ENCODE measurements at regions not wholly inside any gene's neighbourhood (a gene's known extent, or its start where the extent isn't known, plus 50 kb on each side); places are given as distances from the start of the nearest gene placed in this dataset.
"Not testable (repeated sequence)": the region's sequence is repeated elsewhere in the genome, so short reads cannot be mapped to it uniquely, and the experiment has no call there.

- DNase-seq = no peak
Observed at GRCh38 chr2:225236769-225237323, 162.7 kb upstream of the NYAP2 start.

GRCh38 chr2:225233234-225233633 lies 166.3 kb upstream of the NYAP2 start:
- no peak for DNase-seq

GRCh38 chr2:225231900-225232299 lies 167.6 kb upstream of the NYAP2 start:
- no peak for DNase-seq

GRCh38 chr2:225229346-225229745 lies 170.2 kb upstream of the NYAP2 start:
- not testable (repeated sequence) for DNase-seq

- DNase-seq = no peak
Observed at GRCh38 chr2:225226441-225226840, 173.1 kb upstream of the NYAP2 start.

GRCh38 chr2:225223301-225223700 lies 176.2 kb upstream of the NYAP2 start:
- no peak for DNase-seq

GRCh38 chr2:225207471-225207870 lies 165.2 kb upstream of the DOCK10 start:
- DNase-seq = no peak

- no peak for DNase-seq
Observed at GRCh38 chr2:225207043-225207442, 164.8 kb upstream of the DOCK10 start.

GRCh38 chr2:225196579-225196978 lies 154.3 kb upstream of the DOCK10 start:
- no peak for DNase-seq

GRCh38 chr2:225192869-225193268 lies 150.6 kb upstream of the DOCK10 start:
- no peak for DNase-seq

GRCh38 chr2:225190987-225191386 lies 148.7 kb upstream of the DOCK10 start:
- DNase-seq = no peak

- DNase-seq = no peak
Observed at GRCh38 chr2:225184948-225185347, 142.7 kb upstream of the DOCK10 start.

- DNase-seq = no peak
Observed at GRCh38 chr2:225182126-225182525, 139.9 kb upstream of the DOCK10 start.

- DNase-seq = no peak
Observed at GRCh38 chr2:225177098-225177497, 134.8 kb upstream of the DOCK10 start.

- no peak for DNase-seq
Observed at GRCh38 chr2:225173909-225174308, 131.6 kb upstream of the DOCK10 start.

- DNase-seq = no peak
Observed at GRCh38 chr2:225171350-225171749, 129.1 kb upstream of the DOCK10 start.

GRCh38 chr2:225170162-225170561 lies 127.9 kb upstream of the DOCK10 start:
- DNase-seq = no peak

- DNase-seq = no peak
Observed at GRCh38 chr2:225169396-225169795, 127.1 kb upstream of the DOCK10 start.

GRCh38 chr2:225165052-225165451 lies 122.8 kb upstream of the DOCK10 start:
- DNase-seq = no peak

GRCh38 chr2:225164401-225165050 lies 122.3 kb upstream of the DOCK10 start:
- DNase-seq = no peak

- DNase-seq = no peak
Observed at GRCh38 chr2:225158360-225158759, 116.1 kb upstream of the DOCK10 start.

GRCh38 chr2:225156853-225157451 lies 114.7 kb upstream of the DOCK10 start:
- DNase-seq = no peak

GRCh38 chr2:225140723-225141122 lies 98.5 kb upstream of the DOCK10 start:
- no peak for DNase-seq

GRCh38 chr2:225137971-225138370 lies 95.7 kb upstream of the DOCK10 start:
- DNase-seq = no peak

- no peak for DNase-seq
Observed at GRCh38 chr2:225136552-225136951, 94.3 kb upstream of the DOCK10 start.

Measured in NCI-H526 (cell line).